Panc1 (cell line): ENCODE measurements at regions not wholly inside any gene's neighbourhood (a gene's known extent, or its start where the extent isn't known, plus 50 kb on each side); places are given as distances from the start of the nearest gene placed in this dataset.

ENCODE experiments used
- ATAC-seq: fragments of 200-7000 bp; cut with Tn5 transposase; 2 replicates; pipeline ENCODE4 v1.9.1; 2020; ENCODE audit warnings: mild to moderate bottlenecking, moderate library complexity
- BruUV-seq: library from RNA; stranded (reverse); fragments of 400-500 nt; replicated peaks from 2 replicates; lab custom pipeline; 2021; lab: Mats Ljungman, UMichigan
- CTCF ChIA-PET: fragments of 300-600 bp; sonication (Branson Sonifier 250); formaldehyde crosslinking; loops from one replicate; lab custom pipeline; 2022; ENCODE audit warnings: antibody characterized with exemption; lab: Charles Lee
- POLR2A ChIA-PET: fragments of 300-600 bp; sonication (Branson Sonifier 250); formaldehyde crosslinking; loops from one replicate; lab custom pipeline; 2022; ENCODE audit warnings: antibody characterized with exemption; lab: Charles Lee
- DNase-seq: peaks from one replicate; pipeline ENCODE4 v3.0.0-alpha.2; 2010; ENCODE audit warnings: low read depth, low spot score
- H3K27ac ChIP-seq: 2 replicates; pipeline ENCODE4 v1.5.1; 2011; ENCODE audit warnings: mild to moderate bottlenecking, low read length, inconsistent platforms
- H3K27me3 ChIP-seq: fragments of 200-500 bp; sonication (Bioruptor generic); 2 replicates; pipeline ENCODE4 v1.6.0; 2014; ENCODE audit warnings: low read length, inconsistent platforms; ENCODE audit not compliant: control insufficient read depth, insufficient read depth
- H3K36me3 ChIP-seq: fragments of 200-500 bp; sonication (Bioruptor generic); 2 replicates; pipeline ENCODE4 v1.5.1; 2014; ENCODE audit warnings: inconsistent platforms, mild to moderate bottlenecking, low read length, moderate library complexity; ENCODE audit not compliant: control insufficient read depth, insufficient read depth
- H3K4me1 ChIP-seq: 2 replicates; pipeline ENCODE4 v1.5.1; 2011; ENCODE audit warnings: inconsistent platforms, mild to moderate bottlenecking, low read length, moderate library complexity; ENCODE audit not compliant: control insufficient read depth, insufficient read depth
- H3K4me3 ChIP-seq, 2 experiments: 2 replicates each; pipeline ENCODE4 v1.5.1; 2011 to 2012; ENCODE audit warnings: low read depth in 2 of 2, low read length in 2 of 2, mild to moderate bottlenecking in 2 of 2, inconsistent platforms in 1 of 2, moderate library complexity in 1 of 2
- H3K9me3 ChIP-seq: fragments of 200-500 bp; sonication (Bioruptor generic); 2 replicates; pipeline ENCODE4 v1.5.1; 2014; ENCODE audit warnings: low read depth, mild to moderate bottlenecking, inconsistent platforms, low read length, moderate library complexity; ENCODE audit not compliant: control insufficient read depth, insufficient read depth
- POLR2AphosphoS5 ChIP-seq: IDR thresholded peaks from 2 replicates; pipeline ENCODE4 v1.6.1; 2012; ENCODE audit warnings: mild to moderate bottlenecking, low read depth, low read length, moderate library complexity
- REST ChIP-seq, 2 experiments: IDR thresholded peaks; 2 replicates each; pipeline ENCODE4 v1.6.1; 2011 to 2012; ENCODE audit warnings: low read depth in 2 of 2, control low read depth in 1 of 2, low read length in 1 of 2, mild to moderate bottlenecking in 1 of 2, moderate library complexity in 1 of 2; ENCODE audit not compliant: insufficient read depth in 1 of 2
- SIN3A ChIP-seq: IDR thresholded peaks from 2 replicates; pipeline ENCODE4 v1.6.1; 2012; ENCODE audit warnings: low read depth, mild to moderate bottlenecking, low read length, moderate library complexity, borderline replicate concordance; ENCODE audit not compliant: insufficient read depth
- TCF7L2 ChIP-seq: IDR thresholded peaks from 2 replicates; pipeline ENCODE4 v1.6.1; 2011; ENCODE audit warnings: mild to moderate bottlenecking, low read depth, low read length, inconsistent platforms
- in situ Hi-C: cut with HindIII; loops from 2 replicates; pipeline ENCODE4 v1.10.0; 2016; ENCODE audit warnings: low sequenced_read_pairs, low pct_unique_long_range_greater_than_20kb
- intact Hi-C: fragments of 100-400 bp; cut with micrococcal nuclease; formaldehyde crosslinking; loops from one replicate; pipeline ENCODE4 v1.10.0; 2022; ENCODE audit not compliant: unreplicated experiment
- TF ChIP-seq, protein P1 (sequence below): fragments of 450-650 bp; IDR thresholded peaks from 2 replicates; pipeline ENCODE4 v1.5.1; 2017; ENCODE audit warnings: mild to moderate bottlenecking

GRCh38 chr2:19111354-19111753, 247.1 kb downstream of the OSR1 start:
- no peak for TF ChIP-seq SIN3A
- TF ChIP-seq POLR2AphosphoS5, result no peak
- TF ChIP-seq REST (IDR thresholded peaks at IDR 0.05; ENCODE audit: insufficient read depth in 1 of 2, low read depth in 2 of 2, low read length in 1 of 2), result no peak
- in situ Hi-C loops, result no loop called here
- H3K4me1 ChIP-seq, result no peaks in the 10 kb centered on the region
- BruUV-seq, result no TSS peak
- ChIA-PET CTCF (no interaction called here), POLR2A (no interaction called here)
- H3K27ac ChIP-seq, result no peak overlapping the region
- H3K4me3 ChIP-seq, result no peak overlapping the region
- H3K27me3 ChIP-seq, result no peaks in the 10 kb centered on the region
- no peak for DNase-seq
- no peaks in the 10 kb centered on the region for H3K9me3 ChIP-seq
- ATAC-seq, result no peak
- intact Hi-C loops, result no loop called here
- no peaks in the 10 kb centered on the region for H3K36me3 ChIP-seq

DNA sequence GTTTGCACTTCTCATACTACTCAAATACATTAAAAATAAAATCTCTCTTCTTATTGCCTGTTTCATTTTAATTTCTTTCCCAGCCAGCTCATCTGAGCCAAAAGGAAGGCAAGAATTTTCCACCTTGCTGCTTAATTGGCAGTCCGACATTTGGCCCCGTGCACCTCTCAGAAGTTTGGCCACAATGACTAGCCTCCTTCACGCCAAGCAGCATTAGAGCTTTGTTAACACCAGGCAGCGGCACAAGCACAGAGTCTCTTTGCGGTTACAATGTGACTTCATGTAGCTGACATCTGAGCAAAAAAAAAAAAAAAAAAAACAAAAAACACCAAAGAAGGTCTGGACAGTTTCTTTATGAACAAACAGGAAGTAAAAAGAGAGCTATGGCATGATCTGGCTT, 248.9 kb downstream of the OSR1 start:
- Histone ChIP-seq H3K4me1 (no peaks in the 10 kb centered on the region), H3K27me3 (no peaks in the 10 kb centered on the region), H3K36me3 (no peaks in the 10 kb centered on the region), H3K9me3 (no peaks in the 10 kb centered on the region), H3K27ac (no peak overlapping the region), H3K4me3 (no peak overlapping the region)
- ChIA-PET POLR2A (no interaction called here), CTCF (no interaction called here)
- ATAC-seq, result no peak
- no TSS peak for BruUV-seq
- intact Hi-C loops (no loop called here), in situ Hi-C loops (no loop called here)
- TF ChIP-seq, protein P1, sequence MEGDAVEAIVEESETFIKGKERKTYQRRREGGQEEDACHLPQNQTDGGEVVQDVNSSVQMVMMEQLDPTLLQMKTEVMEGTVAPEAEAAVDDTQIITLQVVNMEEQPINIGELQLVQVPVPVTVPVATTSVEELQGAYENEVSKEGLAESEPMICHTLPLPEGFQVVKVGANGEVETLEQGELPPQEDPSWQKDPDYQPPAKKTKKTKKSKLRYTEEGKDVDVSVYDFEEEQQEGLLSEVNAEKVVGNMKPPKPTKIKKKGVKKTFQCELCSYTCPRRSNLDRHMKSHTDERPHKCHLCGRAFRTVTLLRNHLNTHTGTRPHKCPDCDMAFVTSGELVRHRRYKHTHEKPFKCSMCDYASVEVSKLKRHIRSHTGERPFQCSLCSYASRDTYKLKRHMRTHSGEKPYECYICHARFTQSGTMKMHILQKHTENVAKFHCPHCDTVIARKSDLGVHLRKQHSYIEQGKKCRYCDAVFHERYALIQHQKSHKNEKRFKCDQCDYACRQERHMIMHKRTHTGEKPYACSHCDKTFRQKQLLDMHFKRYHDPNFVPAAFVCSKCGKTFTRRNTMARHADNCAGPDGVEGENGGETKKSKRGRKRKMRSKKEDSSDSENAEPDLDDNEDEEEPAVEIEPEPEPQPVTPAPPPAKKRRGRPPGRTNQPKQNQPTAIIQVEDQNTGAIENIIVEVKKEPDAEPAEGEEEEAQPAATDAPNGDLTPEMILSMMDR, result no peak
- no peak for TF ChIP-seq TCF7L2
- DNase-seq, result no peak

GRCh38 chr2:19106376-19106775, 252.0 kb downstream of the OSR1 start:
- intact Hi-C loops (no loop called here), in situ Hi-C loops (no loop called here)
- Histone ChIP-seq H3K4me1 (no peaks in the 10 kb centered on the region), H3K4me3 (no peak overlapping the region), H3K9me3 (no peaks in the 10 kb centered on the region), H3K36me3 (no peaks in the 10 kb centered on the region), H3K27me3 (no peaks in the 10 kb centered on the region), H3K27ac (no peak overlapping the region)
- POLR2A ChIA-PET, result no interaction called here
- BruUV-seq, result no TSS peak
- DNase-seq (no peak), ATAC-seq (no peak)
- CTCF ChIA-PET, result no interaction called here
- TF ChIP-seq SIN3A (no peak), REST (IDR thresholded peaks at IDR 0.05; ENCODE audit: insufficient read depth in 1 of 2, low read depth in 2 of 2, low read length in 1 of 2) (no peak), TCF7L2 (no peak), POLR2AphosphoS5 (no peak)
- TF ChIP-seq, protein P1, result no peak
